Activated naive CD8-positive, alpha-beta T cell treated with anti-CD3 and anti-CD28 coated beads, Interleukin-2, amount 50 U/mL, for 24 hours (primary cell): ENCODE measurements at regions not wholly inside any gene's neighbourhood (a gene's known extent, or its start where the extent isn't known, plus 50 kb on each side); places are given as distances from the start of the nearest gene placed in this dataset.

ENCODE experiments used
- ATAC-seq: fragments of 150-1000 bp; cut with Tn5 transposase; one replicate; pipeline ENCODE4 v1.10.0; 2021
- DNase-seq: peaks from one replicate; pipeline ENCODE4 v3.0.0; 2021
- H3K27ac Mint-ChIP-seq: one replicate; pipeline ENCODE4 v1.8.0; 2021; ENCODE audit warnings: mild to moderate bottlenecking, mixed read lengths
- H3K27me3 Mint-ChIP-seq: one replicate; pipeline ENCODE4 v1.8.0; 2021; ENCODE audit warnings: mixed read lengths
- H3K36me3 Mint-ChIP-seq: one replicate; pipeline ENCODE4 v1.8.0; 2021; ENCODE audit warnings: low read depth, mixed read lengths
- H3K4me1 Mint-ChIP-seq: one replicate; pipeline ENCODE4 v1.8.0; 2021; ENCODE audit warnings: mixed read lengths
- H3K4me3 Mint-ChIP-seq: one replicate; pipeline ENCODE4 v1.8.0; 2021; ENCODE audit warnings: mild to moderate bottlenecking, moderate library complexity, mixed read lengths
- H3K9me3 Mint-ChIP-seq: one replicate; pipeline ENCODE4 v1.8.0; 2021; ENCODE audit warnings: mixed read lengths

DNA sequence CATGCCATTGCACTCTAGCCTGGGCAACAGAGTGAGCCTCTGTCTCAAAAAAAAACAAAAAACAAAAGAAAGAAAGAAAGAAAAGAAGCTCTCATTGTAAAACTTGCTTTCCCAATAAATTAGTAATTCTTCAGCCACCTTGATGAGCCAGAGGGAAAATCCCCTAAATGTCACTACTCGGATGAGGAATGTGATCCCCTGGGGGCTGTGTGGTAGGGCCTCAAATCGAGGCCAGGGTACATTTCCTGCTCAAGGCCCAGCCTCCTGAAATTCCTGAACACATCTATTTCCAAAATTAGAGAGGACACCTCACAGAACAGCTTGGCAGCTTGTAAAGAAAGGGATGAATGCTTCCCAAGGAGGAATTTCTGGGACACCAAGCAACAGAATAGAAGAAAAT lies 147.1 kb upstream of the SESN3 start:
- ATAC-seq (no peak), DNase-seq (no peak)
- Mint-ChIP-seq H3K4me3 (no peak overlapping the region), H3K9me3 (no peaks in the 10 kb centered on the region), H3K27me3 (peaks cover 3% of the 10 kb centered on the region), H3K27ac (no peak overlapping the region), H3K36me3 (peaks cover 2% of the 10 kb centered on the region), H3K4me1 (no peaks in the 10 kb centered on the region)

DNA sequence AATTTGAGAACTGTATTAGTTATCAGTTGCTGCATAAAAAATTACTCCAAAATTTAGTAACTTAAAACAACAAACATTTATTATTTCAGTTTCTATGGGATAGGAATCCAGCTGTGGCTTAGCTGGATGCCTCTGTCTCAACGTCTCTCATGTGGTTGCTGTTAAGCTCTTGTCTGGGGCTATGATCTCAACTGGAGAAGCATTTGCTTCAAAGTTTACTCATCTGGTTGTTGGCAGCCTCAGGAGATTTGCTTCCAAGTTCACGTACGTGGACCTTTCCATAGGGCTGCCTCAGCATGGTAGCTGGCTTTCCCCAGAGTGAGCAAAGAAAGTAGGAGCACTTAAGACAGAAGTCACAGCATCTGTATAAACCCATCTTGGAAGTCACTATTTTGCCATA lies 144.9 kb upstream of the SESN3 start:
- DNase-seq (no peak), ATAC-seq (no peak)
- Mint-ChIP-seq H3K27me3 (peaks cover 3% of the 10 kb centered on the region), H3K4me3 (no peak overlapping the region), H3K27ac (no peak overlapping the region), H3K36me3 (no peaks in the 10 kb centered on the region), H3K4me1 (no peaks in the 10 kb centered on the region), H3K9me3 (no peaks in the 10 kb centered on the region)

DNA sequence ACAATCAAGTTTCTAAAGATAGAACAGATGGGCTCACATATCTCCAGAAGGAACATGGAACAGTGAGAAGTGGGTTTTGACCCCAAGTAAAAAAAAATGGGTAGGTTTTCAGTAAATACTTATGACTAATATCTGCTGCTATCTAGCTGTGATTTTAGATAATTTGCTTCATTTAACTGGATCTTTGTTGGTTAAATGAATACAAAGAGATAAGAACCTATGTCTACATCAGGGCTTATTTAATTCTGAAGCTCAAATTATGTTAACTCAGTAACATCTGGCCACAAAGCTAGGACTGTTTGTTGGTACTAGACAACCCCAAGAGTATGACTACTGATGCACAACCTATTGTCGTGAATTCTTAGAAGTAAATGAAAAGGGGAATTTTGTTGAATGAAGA lies 144.4 kb upstream of the SESN3 start:
- Mint-ChIP-seq H3K4me3 (no peak overlapping the region), H3K27ac (no peak overlapping the region), H3K36me3 (no peaks in the 10 kb centered on the region), H3K27me3 (peaks cover 3% of the 10 kb centered on the region), H3K9me3 (no peaks in the 10 kb centered on the region), H3K4me1 (no peaks in the 10 kb centered on the region)
- ATAC-seq (no peak), DNase-seq (no peak)

DNA sequence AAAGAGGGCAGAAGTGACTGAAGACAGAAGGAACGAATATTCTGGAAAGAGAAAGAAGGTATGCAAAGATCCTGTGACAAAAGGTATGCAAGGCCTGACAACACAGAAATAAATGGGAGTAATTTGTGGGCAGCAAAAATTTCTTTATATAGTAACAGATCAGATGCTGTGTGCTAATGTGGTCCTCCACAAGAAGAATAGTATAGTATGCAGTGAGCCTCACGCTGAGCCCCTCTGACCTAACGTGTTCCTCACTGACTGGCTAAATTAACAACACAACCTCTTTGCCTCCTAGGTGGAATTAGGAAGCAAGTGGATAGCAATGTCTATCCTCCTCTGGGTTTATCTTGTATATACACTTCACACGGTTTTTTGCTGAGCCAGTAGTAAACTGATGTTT lies 143.1 kb upstream of the SESN3 start:
- Mint-ChIP-seq H3K4me3 (no peak overlapping the region), H3K27me3 (peaks cover 3% of the 10 kb centered on the region), H3K4me1 (no peaks in the 10 kb centered on the region), H3K36me3 (no peaks in the 10 kb centered on the region), H3K27ac (no peak overlapping the region), H3K9me3 (no peaks in the 10 kb centered on the region)
- DNase-seq (no peak), ATAC-seq (no peak)

DNA sequence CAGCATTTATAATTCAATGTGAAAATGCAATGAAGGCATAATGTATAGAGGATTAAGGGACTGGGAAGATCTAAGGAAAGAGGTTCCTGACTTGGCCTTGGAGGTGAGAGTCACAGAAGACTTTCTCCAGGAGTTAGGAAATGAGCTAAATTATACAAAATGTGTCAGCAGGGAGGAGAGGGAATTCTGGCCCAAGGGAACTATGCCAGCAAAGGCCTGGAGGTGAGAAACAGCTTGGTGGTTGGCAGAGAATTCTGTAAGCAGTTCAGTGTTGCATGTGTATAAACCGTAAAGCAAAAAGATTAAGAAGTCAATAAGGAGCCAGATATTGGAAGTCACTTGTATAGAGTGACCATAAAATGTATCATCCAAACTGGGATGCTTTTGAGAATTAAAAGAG lies 142.2 kb upstream of the SESN3 start:
- H3K4me3 Mint-ChIP-seq, result no peak overlapping the region
- H3K36me3 Mint-ChIP-seq, result no peaks in the 10 kb centered on the region
- no peaks in the 10 kb centered on the region for H3K9me3 Mint-ChIP-seq
- no peak for DNase-seq
- no peak for ATAC-seq
- peaks cover 3% of the 10 kb centered on the region for H3K27me3 Mint-ChIP-seq
- no peak overlapping the region for H3K27ac Mint-ChIP-seq
- no peaks in the 10 kb centered on the region for H3K4me1 Mint-ChIP-seq

DNA sequence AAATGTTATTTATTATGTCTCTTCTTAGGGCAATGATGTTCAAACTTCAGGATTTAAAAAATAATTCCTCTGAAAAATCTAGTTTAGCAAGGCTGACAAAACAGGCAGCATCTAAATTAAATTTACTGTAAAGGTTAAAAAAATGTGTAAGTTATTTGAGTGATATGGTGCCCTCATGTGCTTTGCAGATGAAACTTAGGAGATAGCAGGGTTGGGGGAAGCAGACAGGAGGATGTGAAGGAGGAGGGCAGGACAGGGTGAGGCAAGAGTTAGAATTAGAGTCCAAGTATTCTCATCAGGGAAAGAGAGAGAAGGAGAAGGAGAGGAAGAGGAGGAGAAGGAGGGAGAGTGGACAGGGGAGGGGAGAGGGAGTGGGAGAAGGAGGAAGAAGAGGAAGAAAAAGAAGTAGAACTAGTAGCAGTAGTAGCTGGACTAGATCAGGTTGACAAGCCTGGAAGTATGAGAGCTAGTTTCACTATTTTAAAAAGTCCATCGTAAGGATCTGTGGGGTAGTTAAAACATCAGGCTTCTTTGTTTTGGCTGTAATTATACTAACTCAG lies 141.2 kb upstream of the SESN3 start:
- no peak overlapping the region for H3K4me3 Mint-ChIP-seq
- H3K27me3 Mint-ChIP-seq, result peaks cover 3% of the 10 kb centered on the region
- ATAC-seq (no peak), DNase-seq (no peak)
- H3K27ac Mint-ChIP-seq, result no peak overlapping the region
- no peaks in the 10 kb centered on the region for H3K4me1 Mint-ChIP-seq
- H3K9me3 Mint-ChIP-seq, result no peaks in the 10 kb centered on the region
- no peaks in the 10 kb centered on the region for H3K36me3 Mint-ChIP-seq

DNA sequence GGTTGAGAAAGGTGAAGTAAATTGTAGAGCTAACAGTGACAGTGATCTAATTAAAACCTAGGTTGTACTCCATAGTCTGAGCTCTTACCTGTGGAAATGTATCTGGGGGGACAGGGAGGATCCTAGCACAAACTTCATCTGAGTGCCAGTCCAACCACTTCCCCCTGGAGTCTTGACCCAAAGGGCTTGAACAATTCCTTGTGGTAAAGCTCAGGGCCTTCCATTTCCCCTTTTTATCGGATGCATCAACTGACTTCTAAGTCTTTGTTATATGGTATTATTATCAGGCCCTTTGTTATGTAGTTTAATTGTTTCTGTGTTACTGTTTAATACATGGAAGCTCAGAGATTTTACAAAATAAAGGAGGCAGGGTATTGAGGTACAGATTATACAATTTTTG lies 140.2 kb upstream of the SESN3 start:
- no peak for DNase-seq
- Mint-ChIP-seq H3K4me1 (no peaks in the 10 kb centered on the region), H3K27me3 (peaks cover 3% of the 10 kb centered on the region), H3K27ac (no peak overlapping the region), H3K9me3 (no peaks in the 10 kb centered on the region), H3K36me3 (no peaks in the 10 kb centered on the region), H3K4me3 (no peak overlapping the region)
- no peak for ATAC-seq

DNA sequence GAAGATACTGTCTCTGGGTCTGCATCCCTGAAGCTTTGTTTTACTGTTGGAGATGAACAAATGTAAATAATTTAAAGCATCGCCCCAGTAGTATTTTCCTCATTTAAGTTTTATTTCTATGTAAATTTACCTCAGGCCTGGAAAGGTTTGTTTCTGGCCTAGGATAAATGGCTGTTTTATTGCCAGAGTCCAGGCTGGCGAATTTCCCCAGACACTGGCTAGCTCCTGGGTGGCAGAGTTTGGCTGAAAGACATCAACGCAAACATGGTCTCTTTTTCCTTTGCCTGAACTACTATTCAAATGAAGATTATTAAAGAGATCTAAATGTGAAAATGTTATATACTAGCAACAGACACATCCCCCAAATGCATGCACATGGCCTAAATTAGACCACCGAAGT lies 136.7 kb upstream of the SESN3 start:
- no peak for ATAC-seq
- H3K27ac Mint-ChIP-seq, result no peak overlapping the region
- no peaks in the 10 kb centered on the region for H3K9me3 Mint-ChIP-seq
- no peaks in the 10 kb centered on the region for H3K36me3 Mint-ChIP-seq
- H3K4me1 Mint-ChIP-seq, result peaks cover 7% of the 10 kb centered on the region
- no peaks in the 10 kb centered on the region for H3K27me3 Mint-ChIP-seq
- no peak overlapping the region for H3K4me3 Mint-ChIP-seq
- no peak for DNase-seq

DNA sequence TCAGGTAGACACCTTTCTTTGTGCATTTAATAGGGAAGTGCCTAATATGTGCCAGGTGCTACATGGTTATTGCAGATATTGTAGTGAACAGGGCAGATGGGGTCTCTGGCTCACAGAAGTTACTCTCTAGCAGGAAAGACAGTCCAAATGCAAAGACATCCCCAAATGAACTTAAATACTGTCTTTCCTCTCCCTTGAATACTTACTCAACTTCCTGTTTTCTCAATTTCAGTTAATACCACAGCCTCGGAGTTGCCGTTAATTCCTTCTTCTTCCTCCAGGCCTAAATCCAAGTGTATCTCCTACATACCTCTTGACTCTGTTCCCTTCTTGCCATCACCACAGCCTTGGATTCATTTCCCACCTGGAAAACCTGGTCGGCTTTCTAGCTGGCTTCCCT lies 134.3 kb upstream of the SESN3 start:
- no peak overlapping the region for H3K27ac Mint-ChIP-seq
- no peak for DNase-seq
- no peaks in the 10 kb centered on the region for H3K27me3 Mint-ChIP-seq
- H3K36me3 Mint-ChIP-seq, result no peaks in the 10 kb centered on the region
- ATAC-seq, result no peak
- peaks cover 7% of the 10 kb centered on the region for H3K4me1 Mint-ChIP-seq
- H3K4me3 Mint-ChIP-seq, result no peak overlapping the region
- H3K9me3 Mint-ChIP-seq, result no peaks in the 10 kb centered on the region

DNA sequence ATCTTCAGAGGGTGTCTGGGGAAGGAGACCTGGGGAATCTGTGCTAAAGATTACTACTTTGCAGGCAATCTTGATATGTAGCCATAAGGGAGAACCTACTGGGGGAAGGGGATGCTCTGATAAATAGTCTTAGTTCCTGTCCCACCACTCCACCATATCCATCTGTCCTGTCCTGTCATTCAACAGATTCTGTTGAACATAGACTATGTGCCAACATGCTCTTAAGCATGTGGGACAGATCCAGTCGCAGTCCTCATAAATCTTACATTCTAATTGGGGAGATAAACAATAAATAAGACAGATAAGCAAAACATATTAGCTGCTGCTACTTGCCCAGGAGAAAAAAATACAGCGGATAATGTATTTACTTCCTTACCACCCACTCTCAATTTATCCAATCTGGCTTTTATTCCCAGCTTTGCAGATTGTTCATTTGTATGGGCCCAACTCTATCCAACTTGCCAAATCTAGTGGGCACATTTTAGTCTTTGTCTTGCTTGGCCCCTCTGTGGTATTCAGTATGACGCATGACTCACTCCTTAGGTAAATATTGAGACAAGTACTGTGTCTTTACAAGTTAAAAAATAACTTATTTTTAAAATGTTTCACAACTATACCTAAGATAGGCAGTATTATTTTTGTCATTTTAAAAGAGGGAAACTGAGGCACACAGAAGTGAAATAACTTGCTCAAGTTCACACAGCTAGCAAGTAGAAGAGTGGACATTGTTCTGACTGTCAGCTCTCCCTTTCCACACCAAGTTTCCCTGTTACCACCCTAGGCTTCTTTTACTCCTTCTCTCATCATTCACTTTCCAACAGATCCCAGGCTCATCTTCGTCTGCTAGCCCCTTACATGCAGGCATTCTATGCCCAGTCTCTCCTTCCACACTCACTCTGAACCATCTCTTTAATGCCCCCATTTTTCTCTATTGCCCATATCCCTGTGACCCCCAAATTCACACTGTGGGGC lies 133.6 kb upstream of the SESN3 start:
- DNase-seq (no peak), ATAC-seq (no peak)
- H3K4me3 Mint-ChIP-seq, result no peak overlapping the region
- H3K27me3 Mint-ChIP-seq, result no peaks in the 10 kb centered on the region
- H3K4me1 Mint-ChIP-seq, result peaks cover 7% of the 10 kb centered on the region
- H3K9me3 Mint-ChIP-seq, result no peaks in the 10 kb centered on the region
- H3K27ac Mint-ChIP-seq, result no peak overlapping the region
- H3K36me3 Mint-ChIP-seq, result no peaks in the 10 kb centered on the region

DNA sequence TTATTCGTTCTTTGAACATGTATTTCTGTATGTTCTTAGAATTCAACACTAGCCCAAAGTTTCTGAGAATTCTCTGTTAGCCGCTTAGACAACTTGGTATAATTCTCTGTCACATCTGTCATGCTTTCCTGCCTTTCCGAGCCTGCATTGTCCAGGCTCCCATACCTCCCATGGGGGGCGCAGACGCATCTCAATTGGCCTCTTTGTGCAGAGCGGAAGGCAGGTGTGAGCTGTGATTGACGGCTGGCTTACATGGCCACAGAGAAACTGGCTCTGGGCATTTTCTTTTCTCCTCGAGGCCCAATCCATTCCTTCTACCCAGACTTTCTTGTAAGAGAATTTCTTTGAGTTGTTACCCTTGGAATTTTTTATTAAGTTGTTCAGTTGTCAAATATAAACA lies 132.7 kb upstream of the SESN3 start:
- H3K27ac Mint-ChIP-seq, result no peak overlapping the region
- no peaks in the 10 kb centered on the region for H3K9me3 Mint-ChIP-seq
- peaks cover 7% of the 10 kb centered on the region for H3K4me1 Mint-ChIP-seq
- ATAC-seq, result no peak
- H3K27me3 Mint-ChIP-seq, result no peaks in the 10 kb centered on the region
- no peaks in the 10 kb centered on the region for H3K36me3 Mint-ChIP-seq
- H3K4me3 Mint-ChIP-seq, result no peak overlapping the region
- DNase-seq, result no peak

DNA sequence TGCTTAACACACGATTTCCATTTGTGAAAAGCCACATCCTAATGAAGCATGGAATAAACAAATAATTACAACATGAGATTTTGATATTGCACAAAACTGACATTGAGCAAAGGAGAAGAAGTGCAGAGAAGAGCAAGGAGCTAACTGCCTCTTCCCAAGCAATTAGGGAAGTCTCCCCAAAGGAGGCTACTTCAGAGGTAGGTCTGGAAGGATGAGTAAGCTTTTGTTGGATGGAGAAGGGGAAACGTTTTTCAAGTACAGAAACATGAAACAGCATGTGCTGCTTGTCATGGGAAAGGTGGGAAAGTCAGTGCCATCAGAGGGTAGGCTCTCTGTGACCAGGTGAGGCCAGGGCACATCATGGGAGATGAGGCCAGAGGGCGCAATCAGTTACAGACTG lies 132.2 kb upstream of the SESN3 start:
- H3K4me3 Mint-ChIP-seq, result no peak overlapping the region
- no peaks in the 10 kb centered on the region for H3K27me3 Mint-ChIP-seq

DNA sequence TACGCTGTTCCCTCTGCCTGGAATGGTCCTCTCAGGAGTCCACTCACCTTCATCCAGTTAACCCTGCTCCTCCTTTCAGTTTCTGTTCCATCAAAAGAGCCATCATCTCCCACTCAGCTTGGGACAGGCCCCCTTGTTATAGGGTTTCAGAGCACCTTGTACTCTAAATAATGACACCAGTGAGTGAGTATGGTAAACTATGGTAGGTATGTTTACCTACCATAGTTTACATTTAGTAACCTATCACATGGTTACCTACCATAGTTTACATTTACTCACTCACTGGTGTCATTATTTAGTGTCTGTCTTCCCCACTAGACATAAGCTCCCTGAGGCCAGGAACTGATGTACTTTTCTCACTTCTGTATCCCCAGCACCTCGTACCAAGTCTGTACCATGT lies 130.2 kb upstream of the SESN3 start:
- Mint-ChIP-seq H3K36me3 (no peaks in the 10 kb centered on the region), H3K27ac (no peak overlapping the region), H3K4me3 (no peak overlapping the region), H3K9me3 (no peaks in the 10 kb centered on the region), H3K4me1 (peaks cover 7% of the 10 kb centered on the region), H3K27me3 (no peaks in the 10 kb centered on the region)
- DNase-seq, result no peak
- no peak for ATAC-seq

More for the DNA sequence above, 132.2 kb upstream of the SESN3 start:
- Mint-ChIP-seq H3K9me3 (no peaks in the 10 kb centered on the region), H3K36me3 (no peaks in the 10 kb centered on the region), H3K4me1 (peaks cover 7% of the 10 kb centered on the region), H3K27ac (no peak overlapping the region)
- ATAC-seq (no peak), DNase-seq (no peak)

DNA sequence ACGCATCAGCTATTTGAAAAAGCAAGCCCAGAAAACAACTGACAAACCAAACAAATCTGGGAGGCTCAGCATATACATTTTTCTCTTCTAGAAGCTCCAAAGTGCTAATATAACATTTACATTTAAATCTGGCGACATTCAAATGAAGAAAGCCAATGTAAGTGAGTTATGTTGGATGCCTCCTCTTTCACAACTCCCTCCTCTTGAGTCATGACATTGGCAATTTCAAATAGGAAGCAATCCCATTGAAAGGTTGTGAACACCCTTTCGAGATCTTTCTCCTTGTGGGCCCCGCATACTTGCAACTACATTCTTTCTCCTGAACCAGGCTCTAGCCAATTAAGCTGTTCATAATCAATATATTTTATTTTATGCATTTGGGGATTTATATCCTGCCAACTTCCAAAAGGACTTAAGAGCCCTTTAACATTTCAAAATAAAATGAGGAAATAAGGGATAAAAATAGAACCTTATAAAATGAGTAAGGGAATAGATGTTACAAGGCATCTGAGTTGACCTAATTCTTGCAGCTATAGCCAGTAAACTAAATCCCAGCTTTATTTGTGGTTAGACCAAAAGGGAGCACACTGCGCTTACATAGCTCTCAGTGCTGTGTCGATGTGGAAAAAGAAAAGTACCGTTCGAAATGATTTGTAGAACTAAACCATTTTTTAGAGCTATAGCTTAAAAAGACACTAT lies 129.5 kb upstream of the SESN3 start:
- Mint-ChIP-seq H3K4me3 (no peak overlapping the region), H3K4me1 (peaks cover 5% of the 10 kb centered on the region), H3K27me3 (no peaks in the 10 kb centered on the region), H3K27ac (no peak overlapping the region), H3K9me3 (no peaks in the 10 kb centered on the region), H3K36me3 (no peaks in the 10 kb centered on the region)
- DNase-seq, result no peak
- ATAC-seq, result no peak

DNA sequence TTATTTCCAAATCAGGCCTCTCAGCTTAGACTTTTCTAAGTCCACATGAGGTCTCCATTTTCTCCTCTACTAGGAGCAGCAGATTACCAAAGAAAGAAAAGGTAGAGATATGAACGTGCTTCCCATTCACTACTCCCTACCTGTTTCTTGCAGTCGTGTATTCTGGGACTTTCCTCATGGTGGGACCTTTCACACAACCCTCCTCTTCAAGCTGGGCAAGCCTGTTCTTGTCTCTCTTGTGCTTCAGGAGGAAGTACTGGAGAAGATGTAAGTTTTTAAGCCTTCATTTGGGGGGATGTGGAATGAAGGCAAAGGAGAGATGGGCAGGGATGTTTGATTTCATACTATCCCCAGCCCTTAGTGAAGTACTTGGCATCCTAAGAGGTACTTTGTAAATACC lies 128.8 kb upstream of the SESN3 start:
- Mint-ChIP-seq H3K36me3 (no peaks in the 10 kb centered on the region), H3K27ac (no peak overlapping the region), H3K9me3 (no peaks in the 10 kb centered on the region), H3K4me1 (no peaks in the 10 kb centered on the region), H3K27me3 (no peaks in the 10 kb centered on the region), H3K4me3 (no peak overlapping the region)
- ATAC-seq (no peak), DNase-seq (no peak)
